ENCODE measurements at regions not wholly inside any gene's neighbourhood (a gene's known extent, or its start where the extent isn't known, plus 50 kb on each side); places are given as distances from the start of the nearest gene placed in this dataset.
A peak's percentile ranks its signal among the peaks of the same experiment; 100 is the strongest.

- DNase-seq: no peak
These were observed 263.9 kb downstream of the DLL1 start for GRCh38 chr6:170026751-170027646.

- DNase-seq: no peak
These were observed 264.7 kb downstream of the DLL1 start for GRCh38 chr6:170025935-170026750.

- DNase-seq: no peak
These were observed 265.5 kb downstream of the DLL1 start for GRCh38 chr6:170025341-170025911.

GRCh38 chr6:170024940-170025339 lies 265.9 kb downstream of the DLL1 start:
- peak; percentile 74 for DNase-seq

GRCh38 chr6:170023620-170024521 lies 267.0 kb downstream of the DLL1 start:
- no peak for DNase-seq

- DNase-seq: peak; percentile 38
These were observed 267.9 kb downstream of the DLL1 start for GRCh38 chr6:170022827-170023619.

- no peak for DNase-seq
These were observed 268.6 kb downstream of the DLL1 start for GRCh38 chr6:170022291-170022722.

- DNase-seq: no peak
These were observed 269.3 kb downstream of the DLL1 start for GRCh38 chr6:170021579-170021978.

GRCh38 chr6:170019818-170020583 lies 268.6 kb downstream of the ERMARD start:
- no peak for DNase-seq

- DNase-seq: peak; percentile 27
These were observed 267.8 kb downstream of the ERMARD start for GRCh38 chr6:170018936-170019817.

- no peak for DNase-seq
These were observed 267.1 kb downstream of the ERMARD start for GRCh38 chr6:170018422-170018935.

- DNase-seq: no peak
These were observed 266.3 kb downstream of the ERMARD start for GRCh38 chr6:170017603-170018320.

- DNase-seq: no peak
These were observed 262.4 kb downstream of the ERMARD start for GRCh38 chr6:170013815-170014214.

GRCh38 chr6:170012037-170012330 lies 260.6 kb downstream of the ERMARD start:
- DNase-seq: no peak

GRCh38 chr6:170011204-170012036 lies 260.0 kb downstream of the ERMARD start:
- peak; percentile 30 for DNase-seq

- no peak for DNase-seq
These were observed 259.3 kb downstream of the ERMARD start for GRCh38 chr6:170010665-170011203.

- no peak for DNase-seq
These were observed 256.9 kb downstream of the ERMARD start for GRCh38 chr6:170008294-170008785.

Measured in eye (tissue), 1 donor.